Stomach (tissue), 8 donors: ENCODE measurements at regions not wholly inside any gene's neighbourhood (a gene's known extent, or its start where the extent isn't known, plus 50 kb on each side); places are given as distances from the start of the nearest gene placed in this dataset.

Experiments
- DNase-seq, 2 donors: peaks; one replicate each; pipeline versions ENCODE4 v3.0.0 to v3.0.0-alpha.2; 2013 to 2019
- H3K27ac ChIP-seq, 5 donors: fragments of 200-600 bp in 4 of 5; sonication (generic) in 4 of 5; one replicate each; pipeline ENCODE4 v1.5.1; 2013 to 2019; ENCODE audit warnings: mild to moderate bottlenecking in 1 of 5, moderate library complexity in 1 of 5
- H3K27me3 ChIP-seq, 3 donors: fragments of 200-600 bp; sonication (generic); one replicate each; pipeline ENCODE4 v1.5.1; 2017 to 2019; ENCODE audit warnings: mixed run types in 1 of 3
- H3K36me3 ChIP-seq, 4 donors: fragments of 200-600 bp; sonication (generic); 1 replicate in 3 of 4; 2 replicates in 1 of 4; pipeline ENCODE4 v1.5.1; 2016 to 2019
- H3K4me1 ChIP-seq, 4 donors: fragments of 200-600 bp; sonication (generic); one replicate each; pipeline ENCODE4 v1.5.1; 2016 to 2019
- H3K4me3 ChIP-seq, 4 donors: fragments of 200-600 bp; sonication (generic) in 3 of 4; one replicate each; pipeline ENCODE4 v1.5.1; 2016 to 2019; ENCODE audit warnings: mild to moderate bottlenecking in 1 of 4
- H3K9me3 ChIP-seq, 4 donors: fragments of 200-600 bp; sonication (generic); one replicate each; pipeline ENCODE4 v1.5.1; 2016 to 2019
- EP300 ChIP-seq: sonication (generic); formaldehyde crosslinking; IDR thresholded peaks from one replicate; pipeline ENCODE4 v1.6.1; 2017; ENCODE audit warnings: antibody characterized with exemption
- POLR2A ChIP-seq, 4 donors: fragments of 450-650 bp; IDR thresholded peaks; one replicate each; pipeline ENCODE4 v1.6.1; 2016; ENCODE audit warnings: antibody characterized with exemption in 4 of 4, control low read depth in 2 of 4, mild to moderate bottlenecking in 1 of 4, moderate library complexity in 1 of 4
- POLR2AphosphoS5 ChIP-seq, 3 donors: sonication (generic); formaldehyde crosslinking; IDR thresholded peaks; one replicate each; pipeline ENCODE4 v1.6.1; 2016; ENCODE audit warnings: antibody characterized with exemption in 3 of 3
- WGBS, 5 donors: extraction: QIAGEN DNeasy Blood & Tissue Kit in 3 of 5; methylation state at CpG; one replicate each; pipeline versions ENCODE4 v1.1.5 to v1.1.7; 2013 to 2018; 5-methylcytosine and 5-hydroxymethylcytosine counted together
- intact Hi-C: fragments of 100-400 bp; cut with DNase I; formaldehyde crosslinking; loops from one replicate; pipeline ENCODE4 v1.15.1; 2023; ENCODE audit warnings: low total_unique reads
- TF ChIP-seq, protein P1 (sequence below), 7 experiments: fragments of 450-650 bp in 4 of 7; fragments of 200-600 bp in 3 of 7; sonication (generic) in 3 of 7; IDR thresholded peaks; one replicate each; pipeline ENCODE4 v1.5.1; 2016 to 2019; ENCODE audit warnings: antibody characterized with exemption in 7 of 7, control low read depth in 2 of 7, mild to moderate bottlenecking in 1 of 7
- donor health status: healthy with polysubstance abuse.
- donor health status: Bipolar disorder and iron deficiency.
- donor health status: healthy.

GRCh38 chr14:37712976-37713431 lies 117.6 kb downstream of the TTC6 start:
- no peaks in the 10 kb centered on the region for H3K27me3 ChIP-seq
- intact Hi-C loops: no loop called here
- 84 to 90% (median 86%) methylated on average over 3 of the region's 3 CpGs for WGBS, 5 donors
- no peaks in the 10 kb centered on the region for H3K9me3 ChIP-seq
- H3K27ac ChIP-seq: no peak overlapping the region
- TF ChIP-seq EP300: no peak
- DNase-seq: no peak
- no peaks in the 10 kb centered on the region for H3K36me3 ChIP-seq
- H3K4me1 ChIP-seq: no peaks in the 10 kb centered on the region
- no peak overlapping the region for H3K4me3 ChIP-seq

- Histone ChIP-seq H3K27ac (no peak overlapping the region), H3K4me3 (no peak overlapping the region), H3K9me3 (no peaks in the 10 kb centered on the region), H3K36me3 (no peaks in the 10 kb centered on the region), H3K4me1 (no peaks in the 10 kb centered on the region), H3K27me3 (no peaks in the 10 kb centered on the region)
- 91 to 97% (median 96%) methylated on average over 1 of the region's 1 CpG for WGBS, 5 donors
- TF ChIP-seq POLR2AphosphoS5 (IDR thresholded peaks at IDR 0.05) (no peak), POLR2A (IDR thresholded peaks at IDR 0.05) (no peak), EP300 (no peak)
- TF ChIP-seq, protein P1, sequence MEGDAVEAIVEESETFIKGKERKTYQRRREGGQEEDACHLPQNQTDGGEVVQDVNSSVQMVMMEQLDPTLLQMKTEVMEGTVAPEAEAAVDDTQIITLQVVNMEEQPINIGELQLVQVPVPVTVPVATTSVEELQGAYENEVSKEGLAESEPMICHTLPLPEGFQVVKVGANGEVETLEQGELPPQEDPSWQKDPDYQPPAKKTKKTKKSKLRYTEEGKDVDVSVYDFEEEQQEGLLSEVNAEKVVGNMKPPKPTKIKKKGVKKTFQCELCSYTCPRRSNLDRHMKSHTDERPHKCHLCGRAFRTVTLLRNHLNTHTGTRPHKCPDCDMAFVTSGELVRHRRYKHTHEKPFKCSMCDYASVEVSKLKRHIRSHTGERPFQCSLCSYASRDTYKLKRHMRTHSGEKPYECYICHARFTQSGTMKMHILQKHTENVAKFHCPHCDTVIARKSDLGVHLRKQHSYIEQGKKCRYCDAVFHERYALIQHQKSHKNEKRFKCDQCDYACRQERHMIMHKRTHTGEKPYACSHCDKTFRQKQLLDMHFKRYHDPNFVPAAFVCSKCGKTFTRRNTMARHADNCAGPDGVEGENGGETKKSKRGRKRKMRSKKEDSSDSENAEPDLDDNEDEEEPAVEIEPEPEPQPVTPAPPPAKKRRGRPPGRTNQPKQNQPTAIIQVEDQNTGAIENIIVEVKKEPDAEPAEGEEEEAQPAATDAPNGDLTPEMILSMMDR (IDR thresholded peaks at IDR 0.05): no peak
- DNase-seq: no peak
- intact Hi-C loops: no loop called here
Measured at GRCh38 chr14:37720131-37720530, 124.7 kb downstream of the TTC6 start.

- Histone ChIP-seq H3K9me3 (no peaks in the 10 kb centered on the region), H3K4me1 (no peaks in the 10 kb centered on the region), H3K27me3 (no peaks in the 10 kb centered on the region), H3K36me3 (no peaks in the 10 kb centered on the region), H3K4me3 (no peak overlapping the region), H3K27ac (no peak overlapping the region)
- intact Hi-C loops: no loop called here
- 32 to 59% (median 54%) methylated on average over 2 of the region's 2 CpGs for WGBS, 5 donors
- no peak for DNase-seq
- TF ChIP-seq, protein P1 (IDR thresholded peaks at IDR 0.05): no peak
- TF ChIP-seq POLR2AphosphoS5 (IDR thresholded peaks at IDR 0.05) (no peak), EP300 (no peak), POLR2A (IDR thresholded peaks at IDR 0.05) (no peak)
Measured at GRCh38 chr14:37721976-37722659, 126.7 kb downstream of the TTC6 start.

- DNase-seq: no peak
- intact Hi-C loops: no loop called here
- H3K27ac ChIP-seq: no peak overlapping the region
- H3K9me3 ChIP-seq: no peaks in the 10 kb centered on the region
- no peak overlapping the region for H3K4me3 ChIP-seq
- no peaks in the 10 kb centered on the region for H3K36me3 ChIP-seq
- TF ChIP-seq, protein P1 (IDR thresholded peaks at IDR 0.05): no peak
- TF ChIP-seq EP300: no peak
- no peak for TF ChIP-seq POLR2A (IDR thresholded peaks at IDR 0.05)
- no peak for TF ChIP-seq POLR2AphosphoS5 (IDR thresholded peaks at IDR 0.05)
- no peaks in the 10 kb centered on the region for H3K27me3 ChIP-seq
- WGBS, 5 donors: 69 to 80% (median 71%) methylated on average over 4 of the region's 4 CpGs
- H3K4me1 ChIP-seq: no peaks in the 10 kb centered on the region
Measured at GRCh38 chr14:37723515-37723914, 128.1 kb downstream of the TTC6 start.

- Histone ChIP-seq H3K27me3 (no peaks in the 10 kb centered on the region), H3K4me3 (no peak overlapping the region), H3K4me1 (no peaks in the 10 kb centered on the region), H3K27ac (no peak overlapping the region), H3K36me3 (no peaks in the 10 kb centered on the region), H3K9me3 (no peaks in the 10 kb centered on the region)
- TF ChIP-seq, protein P1 (IDR thresholded peaks at IDR 0.05): no peak
- TF ChIP-seq POLR2AphosphoS5 (IDR thresholded peaks at IDR 0.05): no peak
- no peak for TF ChIP-seq EP300
- intact Hi-C loops: no loop called here
- DNase-seq: no peak
Measured at GRCh38 chr14:37726708-37727107, 131.3 kb downstream of the TTC6 start.
